GM19438 (cell line): ENCODE measurements at regions not wholly inside any gene's neighbourhood (a gene's known extent, or its start where the extent isn't known, plus 50 kb on each side); places are given as distances from the start of the nearest gene placed in this dataset.

Experiments used
- ATAC-seq: cut with Tn5 transposase; IDR thresholded peaks from one replicate; pipeline ENCODE4 v1.9.1; 2021; ENCODE audit warnings: low read depth; ENCODE audit not compliant: unreplicated experiment

DNA sequence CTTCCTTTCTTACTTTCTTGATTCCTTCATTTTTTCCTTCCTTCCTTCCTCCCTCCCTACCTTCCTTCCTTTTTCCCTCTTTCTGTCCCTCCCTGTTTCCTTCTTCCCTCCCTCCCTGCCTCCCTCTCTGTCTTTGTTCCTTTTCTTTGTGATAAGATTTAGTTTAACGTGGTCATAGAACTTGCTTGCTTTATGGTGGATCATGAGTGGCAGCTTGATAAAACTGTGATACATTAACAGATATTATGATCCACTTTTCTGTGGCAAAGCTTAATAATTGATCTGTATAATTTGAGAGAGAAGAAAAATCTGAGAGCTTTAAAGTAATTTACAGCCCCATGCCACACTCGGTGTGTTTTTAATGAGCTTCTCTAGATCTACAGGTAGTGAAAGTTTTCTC, 280.5 kb downstream of the RNF144B start:
- ATAC-seq: no peak

DNA sequence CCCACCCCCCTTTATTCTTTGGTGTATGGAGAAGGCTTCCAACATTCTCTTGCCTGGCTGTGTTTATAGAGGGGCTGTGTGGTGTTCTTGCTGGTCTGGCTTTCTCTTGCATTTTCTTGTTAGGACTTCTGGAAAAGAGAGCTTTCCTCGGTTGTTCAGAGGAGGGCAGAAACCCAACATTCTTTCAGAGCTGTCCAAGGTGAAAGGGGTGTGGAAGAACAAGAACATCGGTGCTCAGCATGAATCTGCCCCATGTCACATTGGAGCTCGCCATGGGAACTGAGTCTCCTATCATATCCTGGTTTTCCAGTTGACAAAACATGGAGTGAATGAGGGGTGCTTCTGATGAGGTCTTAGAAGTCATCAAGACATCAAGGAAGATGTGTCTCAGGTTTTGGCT, 281.8 kb downstream of the RNF144B start:
- ATAC-seq: no peak

DNA sequence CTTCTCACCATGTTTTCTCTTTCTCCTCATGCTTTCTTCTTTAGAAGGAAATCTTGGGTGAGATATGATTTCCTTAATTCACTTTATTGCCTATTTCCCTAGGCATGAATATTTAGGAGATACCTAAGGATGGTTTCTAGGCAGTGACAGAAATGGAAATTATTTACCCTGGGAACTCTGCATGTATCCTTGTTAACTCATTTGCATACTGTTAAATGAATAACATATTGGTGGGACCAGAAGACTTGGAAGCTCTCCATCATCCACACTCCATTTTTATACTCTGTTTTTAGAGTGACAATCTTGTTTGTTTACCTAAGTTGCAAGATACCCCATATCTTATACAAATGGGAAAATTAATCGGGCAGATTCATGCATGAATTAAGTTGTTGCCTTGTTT, 285.7 kb downstream of the RNF144B start:
- ATAC-seq: no peak

DNA sequence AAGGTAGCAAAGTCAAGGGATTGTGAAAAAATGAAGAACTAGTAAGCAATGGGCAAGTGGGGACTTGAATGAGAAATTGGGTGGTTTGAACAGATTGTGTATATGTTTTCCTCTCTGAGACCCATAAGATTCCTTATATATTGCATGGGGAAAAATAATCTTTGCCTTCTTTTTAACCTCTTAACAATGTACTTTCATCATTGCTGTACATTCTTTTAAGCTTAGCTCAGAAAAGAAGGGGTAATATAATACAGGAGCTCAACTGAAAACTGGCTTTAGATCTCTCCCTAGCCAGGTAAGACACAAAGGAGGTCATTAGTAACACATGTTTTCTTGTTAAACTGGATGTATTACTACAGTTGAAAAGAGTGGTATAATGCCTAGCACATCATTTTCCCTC, 287.2 kb downstream of the RNF144B start:
- ATAC-seq: no peak

DNA sequence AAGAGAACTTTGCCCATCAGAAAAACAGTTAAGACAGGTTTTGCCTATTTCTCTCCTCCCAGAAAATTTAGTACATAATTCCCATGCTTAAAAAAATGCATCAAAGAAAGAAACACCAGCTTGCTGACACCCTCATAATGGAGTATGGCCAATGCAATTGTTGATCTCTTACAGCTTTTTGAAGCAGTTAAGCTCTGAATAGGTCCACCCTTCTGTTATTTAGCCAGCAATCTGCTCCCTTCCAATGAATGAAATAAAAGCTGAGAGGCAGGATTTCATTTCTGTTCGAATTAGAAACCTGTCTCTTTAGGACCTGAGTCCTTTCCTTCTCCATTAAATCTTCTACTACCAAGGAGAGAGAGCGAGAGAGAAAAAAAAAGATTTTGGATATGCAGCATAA, 288.7 kb downstream of the RNF144B start:
- no peak for ATAC-seq

DNA sequence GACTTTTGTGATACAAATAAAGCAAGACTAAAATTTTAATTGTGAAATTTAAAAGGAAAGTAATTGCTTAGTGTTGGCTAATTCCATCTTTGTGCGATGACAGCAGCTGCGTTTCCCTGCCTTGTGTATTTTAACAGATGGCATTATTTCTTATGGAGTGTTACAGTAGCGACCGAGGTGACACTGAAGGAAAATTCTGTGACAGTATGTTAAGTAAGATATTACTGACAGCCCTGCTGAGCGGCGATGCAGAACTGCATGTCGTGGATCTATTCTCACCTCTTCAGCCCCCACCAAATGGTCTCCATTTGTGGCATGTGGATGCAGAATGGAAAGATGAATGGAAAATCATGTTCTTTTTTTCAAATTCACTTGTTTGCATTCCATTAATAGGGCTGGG, 289.4 kb downstream of the RNF144B start:
- no peak for ATAC-seq

DNA sequence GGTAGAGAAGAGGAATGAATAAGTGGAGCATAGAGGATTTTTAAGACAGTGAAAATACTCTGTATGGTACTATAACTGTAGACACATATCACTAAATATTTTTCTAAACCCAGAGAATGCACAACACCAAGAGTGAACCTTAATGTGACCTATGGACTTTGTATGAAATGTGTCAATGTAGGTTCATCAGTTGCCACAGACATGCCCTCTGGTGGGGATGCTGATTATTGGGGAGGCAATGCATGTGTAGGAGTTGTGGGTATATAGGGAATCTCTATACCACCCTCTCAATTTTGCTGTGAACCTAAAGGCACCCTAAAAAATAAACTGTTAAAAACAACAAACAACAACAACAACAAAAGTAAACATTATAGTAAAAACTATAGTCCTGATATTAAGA, 293.7 kb downstream of the RNF144B start:
- no peak for ATAC-seq

DNA sequence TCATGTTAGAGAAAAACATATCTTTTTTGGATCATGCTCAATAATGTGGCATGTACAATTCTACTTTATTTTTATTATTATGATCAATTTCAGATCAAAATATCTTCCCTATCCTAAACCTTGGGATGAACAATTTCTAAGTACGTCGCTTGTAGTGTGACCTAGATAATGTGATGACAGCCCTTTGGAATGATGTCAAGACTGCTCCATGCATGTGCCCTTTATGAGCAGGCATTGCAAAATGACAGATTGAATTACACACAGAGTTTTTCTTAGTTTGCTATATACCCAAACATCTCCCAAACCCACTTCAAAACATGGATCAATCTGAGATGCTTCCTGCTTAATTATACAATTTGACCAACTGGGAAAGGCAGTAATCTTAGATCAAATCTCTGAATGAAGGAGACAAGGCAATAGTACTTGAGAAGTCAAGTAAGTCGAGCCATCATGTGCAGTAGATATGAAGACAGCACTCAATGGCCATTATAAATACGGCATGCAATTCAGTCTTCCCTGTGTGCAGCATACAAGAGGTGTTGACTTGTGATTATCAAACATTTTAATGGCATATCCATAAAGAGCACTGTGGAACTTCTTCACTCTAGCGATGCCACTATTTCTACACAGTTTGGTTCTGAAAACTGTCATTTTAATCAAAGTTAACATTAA, 294.8 kb downstream of the RNF144B start:
- no peak for ATAC-seq

DNA sequence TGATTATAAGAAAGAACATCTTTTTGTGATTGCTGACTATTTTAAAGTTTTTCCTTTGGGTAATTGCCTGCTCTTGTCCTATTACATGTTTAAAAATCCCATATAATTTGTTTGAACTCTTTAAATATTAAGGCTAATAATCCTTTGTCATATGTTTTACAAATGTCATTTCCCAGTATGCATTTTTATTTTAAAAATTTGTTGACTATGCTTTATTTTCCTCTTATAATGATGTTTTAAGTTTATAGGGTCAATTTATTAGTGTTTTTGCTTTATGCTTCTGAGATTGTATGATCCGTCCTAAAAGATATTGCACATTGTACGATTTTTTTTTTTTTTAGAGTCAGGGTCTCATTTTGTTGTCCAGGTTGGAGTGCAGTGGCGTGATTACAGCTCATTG, 297.2 kb downstream of the RNF144B start:
- ATAC-seq: no peak

DNA sequence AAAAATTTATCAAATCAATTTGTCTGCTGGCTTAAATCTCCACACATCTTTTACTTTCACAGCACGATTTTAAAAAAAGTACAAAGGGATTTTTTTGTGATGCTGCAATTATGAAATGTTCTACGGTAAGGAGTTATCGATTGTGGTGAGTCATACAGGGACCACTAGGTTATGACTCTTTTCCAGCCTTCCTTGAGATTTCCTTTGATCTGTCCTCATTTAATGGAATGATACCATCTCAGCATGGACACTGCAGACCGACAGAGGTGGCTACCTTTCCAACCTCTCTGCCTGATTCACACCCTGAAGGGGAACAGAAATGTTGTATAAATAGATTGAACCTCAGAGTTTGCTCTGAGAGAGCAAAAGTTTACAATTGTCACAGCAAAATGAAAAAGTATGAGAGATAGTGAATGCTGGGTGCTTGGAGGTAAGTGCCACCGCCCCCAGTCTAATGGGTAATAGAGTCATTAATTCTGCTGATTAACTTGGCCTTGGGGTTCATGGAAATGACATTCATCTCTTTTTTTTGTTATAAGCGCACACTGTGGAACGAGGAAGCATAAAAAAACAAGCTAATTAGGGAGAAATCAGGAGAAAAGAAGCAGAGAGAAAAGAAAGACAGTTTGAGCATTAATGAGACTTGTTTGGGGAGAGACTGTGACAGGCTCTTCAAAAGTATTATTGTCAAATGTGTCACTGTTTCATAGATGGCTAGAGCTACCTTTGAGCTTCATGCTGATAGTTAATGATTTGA, 306.0 kb downstream of the RNF144B start:
- ATAC-seq: no peak

DNA sequence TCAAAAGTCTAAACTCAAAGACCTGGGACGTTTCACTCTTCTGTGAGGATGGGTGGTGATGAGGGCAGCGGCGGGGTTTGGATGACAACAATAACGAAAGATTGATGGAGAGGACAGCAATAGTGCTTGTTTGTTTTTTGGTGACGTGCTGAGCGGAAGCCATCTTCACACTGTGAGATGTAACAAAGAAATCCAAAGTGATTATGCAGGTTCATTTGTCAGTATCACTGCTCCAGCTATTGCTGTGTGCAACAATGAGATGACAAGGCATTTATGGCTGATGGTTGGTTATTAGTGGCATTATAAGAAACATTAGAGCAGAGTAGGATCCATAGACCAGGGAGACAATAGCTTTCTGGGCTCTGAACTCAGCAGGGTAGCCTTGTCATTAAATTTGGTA, 306.7 kb downstream of the RNF144B start:
- ATAC-seq: no peak

DNA sequence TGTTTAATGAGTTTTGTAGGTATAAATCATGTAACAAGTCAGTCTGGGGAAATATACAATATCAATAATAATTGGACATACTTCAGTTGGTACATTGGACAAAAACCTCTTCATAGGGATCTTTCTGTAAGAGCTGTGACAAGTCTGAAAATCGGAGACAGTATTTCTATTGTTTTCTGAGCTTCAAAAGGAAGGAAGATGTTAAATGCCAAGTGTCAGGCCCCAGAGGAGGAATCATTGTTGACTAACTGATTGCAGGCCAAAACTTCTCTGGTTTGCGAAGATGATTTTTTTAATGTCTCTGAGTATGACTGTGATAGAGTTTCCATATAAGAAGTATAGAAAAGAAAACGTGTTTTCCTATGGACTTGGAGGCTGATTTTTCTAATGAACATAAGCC, 316.4 kb downstream of the RNF144B start:
- ATAC-seq: no peak

DNA sequence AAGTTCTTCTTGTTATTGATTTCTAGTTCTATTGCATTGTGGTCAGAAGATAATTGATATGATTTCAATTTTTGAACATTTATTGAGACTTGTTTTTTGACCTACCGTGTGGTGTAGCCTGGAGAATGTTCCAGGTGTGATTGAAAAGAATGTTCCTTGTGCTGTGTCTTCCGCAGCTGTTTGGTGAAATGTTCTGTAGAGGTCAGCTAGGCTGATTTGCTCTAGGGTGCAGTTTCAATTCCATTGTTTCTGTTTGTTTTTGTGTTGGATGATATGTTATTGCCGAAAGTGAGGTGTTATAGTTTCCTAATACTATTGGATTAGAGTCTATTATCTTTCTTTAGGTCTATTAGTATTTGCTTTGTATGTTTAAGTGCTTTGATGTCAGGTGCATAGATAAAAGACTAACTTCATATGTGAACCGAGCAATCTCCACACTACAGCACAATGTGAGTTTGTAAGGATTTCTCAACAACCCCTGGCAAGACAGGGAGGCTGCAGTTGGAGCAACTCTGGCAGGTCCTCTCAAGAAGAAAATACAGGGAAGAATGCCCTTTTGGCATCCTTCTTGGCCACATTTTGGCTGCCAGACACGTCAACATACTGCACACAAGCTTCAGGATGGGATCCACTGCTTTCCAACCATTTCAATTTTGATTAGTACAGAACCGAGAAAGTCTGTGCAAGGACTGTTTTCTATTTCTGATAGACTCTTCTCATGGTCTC, 320.7 kb downstream of the RNF144B start:
- no peak for ATAC-seq

DNA sequence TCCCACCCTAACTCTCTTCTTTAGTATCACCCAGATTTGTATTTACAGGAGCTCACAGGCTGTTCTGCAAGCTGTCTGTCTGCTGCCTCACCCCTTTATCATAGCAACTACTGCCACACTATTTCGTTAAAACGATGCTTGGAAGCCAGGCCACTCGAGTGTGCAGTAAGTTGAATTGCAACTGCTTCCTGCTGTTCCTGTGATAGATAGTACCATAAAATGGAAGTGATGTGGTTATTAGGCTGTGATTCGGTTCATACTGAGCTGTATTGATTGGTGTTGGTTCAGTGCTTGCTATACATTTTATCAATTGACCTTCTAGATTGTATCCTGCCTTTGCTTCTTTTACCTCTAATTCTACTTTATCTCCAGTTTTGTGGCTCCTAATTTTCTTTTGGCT, 325.4 kb downstream of the RNF144B start:
- no peak for ATAC-seq

DNA sequence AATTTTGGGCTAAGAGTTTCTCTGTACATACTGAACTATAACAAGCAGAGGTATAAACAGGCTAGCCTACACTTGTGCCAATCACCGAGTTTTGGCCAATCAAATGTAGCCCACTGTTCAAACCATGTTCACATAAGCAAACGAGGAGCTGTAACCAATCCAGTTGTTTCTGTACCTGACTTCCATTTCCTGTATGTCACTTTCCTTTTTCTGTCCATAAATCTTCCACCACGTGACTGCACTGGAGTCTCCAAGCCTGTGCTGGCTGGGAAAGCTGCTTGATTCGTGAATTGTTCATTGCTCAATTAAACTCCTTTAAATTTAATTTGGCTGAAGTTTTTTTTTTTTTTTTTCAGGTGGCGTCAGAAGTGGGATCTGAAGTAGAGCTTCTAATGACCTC, 332.9 kb downstream of the RNF144B start:
- no peak for ATAC-seq

DNA sequence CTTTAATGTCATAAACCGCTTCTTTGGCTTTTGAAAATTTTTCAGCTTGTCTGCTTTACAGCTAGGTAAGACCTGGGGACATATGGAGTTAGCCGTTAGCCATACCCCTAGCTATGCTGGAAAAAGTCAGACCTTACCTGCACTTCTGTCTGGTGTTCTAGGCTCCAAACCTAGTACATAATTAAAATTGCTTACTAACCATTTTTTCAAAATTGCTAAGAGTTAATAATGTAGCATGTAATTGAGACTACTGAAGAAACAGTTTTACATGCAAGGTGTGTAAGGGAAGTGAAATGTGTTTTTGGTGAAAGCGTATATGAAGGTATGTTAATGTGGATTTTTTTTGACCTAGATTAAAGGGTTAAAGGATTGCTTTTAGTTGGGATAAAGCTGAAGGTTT, 336.9 kb downstream of the RNF144B start:
- no peak for ATAC-seq

DNA sequence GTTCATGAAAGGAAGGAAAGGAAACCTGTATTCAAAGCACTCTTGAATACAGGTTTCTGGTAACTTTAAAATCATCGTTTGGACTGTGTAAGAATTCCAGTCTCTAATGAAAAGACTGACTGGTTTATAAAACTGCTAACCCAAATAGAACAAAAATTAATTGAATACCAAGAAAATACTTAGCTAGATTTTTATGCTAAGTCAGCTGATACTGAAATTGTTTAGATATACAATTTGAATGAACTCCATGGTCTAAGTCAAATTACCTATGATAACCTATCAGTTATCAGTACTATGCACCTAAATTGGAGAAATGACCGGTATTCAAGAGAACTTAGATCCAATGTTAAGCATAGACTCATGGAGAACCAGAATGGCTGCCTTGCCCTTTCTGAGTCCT, 338.3 kb downstream of the RNF144B start:
- ATAC-seq: no peak

DNA sequence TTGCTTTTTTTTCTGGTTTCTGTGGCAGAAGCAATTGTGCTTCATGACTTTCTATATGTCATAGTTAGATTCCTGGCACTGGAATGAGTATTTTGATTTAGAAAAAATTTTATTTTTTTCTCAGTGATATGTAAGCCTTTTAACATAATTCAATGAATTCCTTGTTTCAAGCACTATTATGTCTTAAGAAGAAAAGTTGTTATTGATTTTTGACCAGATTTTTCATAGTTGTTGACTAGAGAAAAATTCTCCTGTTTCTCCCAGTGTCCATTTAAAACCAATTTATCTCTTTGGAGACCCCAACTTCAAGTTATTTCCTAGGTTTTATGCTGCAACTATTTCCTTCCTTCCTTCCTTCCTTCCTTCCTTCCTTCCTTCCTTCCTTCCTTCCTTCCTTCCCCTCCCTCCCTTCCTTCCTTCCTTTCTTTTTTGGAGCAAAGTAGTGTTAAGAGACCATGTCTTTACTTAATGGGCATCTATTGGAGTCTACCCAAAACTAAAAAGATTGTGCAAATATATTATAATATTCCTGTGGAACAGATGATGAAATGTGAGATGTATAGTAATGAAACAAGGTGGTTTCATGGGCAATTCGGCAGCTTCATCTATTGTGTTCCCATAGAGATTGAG, 346.9 kb downstream of the RNF144B start:
- ATAC-seq: no peak

DNA sequence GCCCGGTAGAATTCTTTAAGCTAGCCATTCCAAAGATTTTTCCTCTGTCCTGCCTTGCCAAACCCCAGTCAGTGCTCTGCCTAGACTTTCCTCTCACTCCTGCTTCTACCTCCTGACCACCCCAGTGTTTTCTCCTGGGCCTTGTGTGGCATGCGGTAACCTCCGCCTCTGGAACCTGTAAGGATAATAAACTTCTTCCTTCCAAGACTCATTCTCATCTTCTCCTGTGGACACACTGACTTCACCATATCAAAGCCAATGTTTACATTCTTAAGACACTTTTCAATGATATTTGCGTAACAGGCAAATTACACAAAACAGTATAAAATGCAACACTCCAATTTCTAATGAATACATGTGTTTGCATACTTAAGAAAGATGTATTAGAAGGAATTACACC, 354.6 kb downstream of the RNF144B start:
- no peak for ATAC-seq

DNA sequence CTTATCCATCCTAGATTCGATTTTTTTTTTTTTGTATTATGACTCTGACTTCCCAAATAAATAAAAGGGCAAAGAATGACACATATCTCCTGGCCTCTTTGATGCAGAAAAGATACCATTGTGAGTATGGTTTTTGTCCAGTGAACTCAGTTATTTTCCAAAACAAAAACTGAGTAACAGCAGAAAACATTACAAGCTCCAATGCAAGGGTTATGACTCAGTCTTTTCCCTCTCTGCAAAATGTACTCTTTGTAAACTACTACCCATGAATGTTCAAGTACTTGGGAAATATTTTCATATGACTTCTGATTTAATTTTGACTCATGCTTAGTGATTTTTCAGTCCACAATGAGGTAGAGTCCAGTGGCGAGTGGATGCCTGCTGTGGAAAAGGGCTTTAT, 355.3 kb downstream of the RNF144B start:
- no peak for ATAC-seq

DNA sequence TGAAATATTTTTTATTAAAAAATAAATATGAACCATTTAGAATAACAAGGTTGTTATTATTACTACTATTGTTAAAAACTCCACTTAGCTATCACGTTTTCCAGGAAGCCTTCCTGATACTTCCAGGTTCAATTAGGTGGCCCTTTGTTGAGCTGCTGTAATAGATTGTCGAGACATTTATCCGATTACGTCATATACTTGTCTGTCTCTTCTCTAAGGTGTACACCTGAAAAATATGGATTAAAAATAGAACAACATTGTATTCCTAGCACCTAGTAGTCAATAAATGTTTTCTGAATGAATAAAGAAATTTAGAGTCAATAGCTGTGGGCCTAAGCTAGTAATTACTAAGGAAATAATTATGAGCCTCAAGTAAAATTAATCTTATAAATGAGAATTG, 359.6 kb downstream of the RNF144B start:
- ATAC-seq: no peak
